HEK293 (cell line): ENCODE measurements at regions not wholly inside any gene's neighbourhood (a gene's known extent, or its start where the extent isn't known, plus 50 kb on each side); places are given as distances from the start of the nearest gene placed in this dataset.

Experiments used
- IKZF3 ChIP-seq: fragments of 450-650 bp; IDR thresholded peaks from 2 replicates; pipeline ENCODE4 v1.5.0; 2018; ENCODE audit warnings: missing biosample characterization, mild to moderate bottlenecking, missing genetic modification characterization, moderate library complexity
- KLF8 ChIP-seq: fragments of 450-650 bp; formaldehyde crosslinking; IDR thresholded peaks from 2 replicates; pipeline ENCODE4 v1.5.1; 2016; ENCODE audit warnings: missing biosample characterization, missing genetic modification characterization
- MYNN ChIP-seq: fragments of 450-650 bp; formaldehyde crosslinking; IDR thresholded peaks from 2 replicates; pipeline ENCODE4 v1.5.1; 2016; ENCODE audit warnings: missing biosample characterization, missing genetic modification characterization, borderline replicate concordance
- PATZ1 ChIP-seq: fragments of 450-650 bp; formaldehyde crosslinking; IDR thresholded peaks from 2 replicates; pipeline ENCODE4 v1.5.1; 2016; ENCODE audit warnings: missing biosample characterization, missing genetic modification characterization
- PRDM10 ChIP-seq: fragments of 450-650 bp; formaldehyde crosslinking; IDR thresholded peaks from 2 replicates; pipeline ENCODE4 v1.5.1; 2016; ENCODE audit warnings: missing biosample characterization, missing genetic modification characterization
- SCRT2 ChIP-seq: fragments of 450-650 bp; formaldehyde crosslinking; IDR thresholded peaks from 2 replicates; pipeline ENCODE4 v1.5.1; 2016; ENCODE audit warnings: missing biosample characterization, missing genetic modification characterization
- TSHZ1 ChIP-seq: fragments of 450-650 bp; formaldehyde crosslinking; IDR thresholded peaks from 2 replicates; pipeline ENCODE4 v1.5.1; 2016; ENCODE audit warnings: missing biosample characterization, missing genetic modification characterization, borderline replicate concordance
- ZBTB21 ChIP-seq: fragments of 450-650 bp; formaldehyde crosslinking; IDR thresholded peaks from 2 replicates; pipeline ENCODE4 v1.5.1; 2017; ENCODE audit warnings: missing biosample characterization, missing genetic modification characterization
- ZBTB49 ChIP-seq: fragments of 450-650 bp; formaldehyde crosslinking; IDR thresholded peaks from 2 replicates; pipeline ENCODE4 v1.5.1; 2016; ENCODE audit warnings: missing biosample characterization, missing genetic modification characterization, low read depth
- ZBTB8A ChIP-seq: fragments of 450-650 bp; formaldehyde crosslinking; IDR thresholded peaks from 2 replicates; pipeline ENCODE4 v1.5.1; 2016; ENCODE audit warnings: missing biosample characterization, missing genetic modification characterization
- ZFP69B ChIP-seq: fragments of 450-650 bp; formaldehyde crosslinking; IDR thresholded peaks from 2 replicates; pipeline ENCODE4 v1.5.1; 2016; ENCODE audit warnings: missing biosample characterization, missing genetic modification characterization
- ZIC2 ChIP-seq: fragments of 450-650 bp; formaldehyde crosslinking; IDR thresholded peaks from 2 replicates; pipeline ENCODE4 v1.5.1; 2016; ENCODE audit warnings: missing biosample characterization, missing genetic modification characterization
- ZNF132 ChIP-seq: fragments of 450-650 bp; formaldehyde crosslinking; IDR thresholded peaks from 2 replicates; pipeline ENCODE4 v1.5.1; 2017; ENCODE audit warnings: missing biosample characterization, missing genetic modification characterization, borderline replicate concordance
- ZNF138 ChIP-seq: fragments of 450-650 bp; formaldehyde crosslinking; IDR thresholded peaks from 2 replicates; pipeline ENCODE4 v1.5.1; 2016; ENCODE audit warnings: missing biosample characterization, missing genetic modification characterization, borderline replicate concordance
- ZNF211 ChIP-seq: fragments of 450-650 bp; formaldehyde crosslinking; IDR thresholded peaks from 2 replicates; pipeline ENCODE4 v1.5.1; 2016; ENCODE audit warnings: low read depth, missing biosample characterization, missing genetic modification characterization
- ZNF223 ChIP-seq: fragments of 450-650 bp; formaldehyde crosslinking; IDR thresholded peaks from 2 replicates; pipeline ENCODE4 v1.5.1; 2016; ENCODE audit warnings: missing biosample characterization, missing genetic modification characterization
- ZNF239 ChIP-seq: fragments of 450-650 bp; formaldehyde crosslinking; IDR thresholded peaks from 2 replicates; pipeline ENCODE4 v1.5.1; 2016; ENCODE audit warnings: missing biosample characterization, missing genetic modification characterization
- ZNF274 ChIP-seq, 2 experiments: fragments of 200-500 bp in 1 of 2; fragments of 450-650 bp in 1 of 2; sonication (Bioruptor generic) in 1 of 2; formaldehyde crosslinking in 1 of 2; IDR thresholded peaks; 2 replicates each; pipeline versions ENCODE4 v1.5.1 to v1.6.1; 2014 to 2016; ENCODE audit warnings: borderline replicate concordance in 1 of 2, inconsistent platforms in 1 of 2, low read length in 1 of 2, missing biosample characterization in 1 of 2, missing genetic modification characterization in 1 of 2
- ZNF302 ChIP-seq: fragments of 450-650 bp; formaldehyde crosslinking; IDR thresholded peaks from 2 replicates; pipeline ENCODE4 v1.5.1; 2016; ENCODE audit warnings: missing biosample characterization, missing genetic modification characterization, low read depth
- ZNF48 ChIP-seq: fragments of 450-650 bp; formaldehyde crosslinking; IDR thresholded peaks from 2 replicates; pipeline ENCODE4 v1.5.1; 2016; ENCODE audit warnings: missing biosample characterization, missing genetic modification characterization
- ZNF629 ChIP-seq: fragments of 450-650 bp; formaldehyde crosslinking; IDR thresholded peaks from 2 replicates; pipeline ENCODE4 v1.5.1; 2017; ENCODE audit warnings: missing biosample characterization, missing genetic modification characterization
- ZNF701 ChIP-seq: fragments of 450-650 bp; formaldehyde crosslinking; IDR thresholded peaks from 2 replicates; pipeline ENCODE4 v1.5.1; 2016; ENCODE audit warnings: missing biosample characterization, missing genetic modification characterization
- ZNF76 ChIP-seq: fragments of 450-650 bp; formaldehyde crosslinking; IDR thresholded peaks from 2 replicates; pipeline ENCODE4; 2016; ENCODE audit warnings: low read depth, missing biosample characterization, missing genetic modification characterization, borderline replicate concordance
- ZNF777 ChIP-seq: fragments of 450-650 bp; formaldehyde crosslinking; IDR thresholded peaks from 2 replicates; pipeline ENCODE4 v1.5.1; 2017; ENCODE audit warnings: missing biosample characterization, missing genetic modification characterization, borderline replicate concordance
- ZNF785 ChIP-seq: fragments of 450-650 bp; formaldehyde crosslinking; IDR thresholded peaks from 2 replicates; pipeline ENCODE4 v1.5.1; 2016; ENCODE audit warnings: missing biosample characterization, missing genetic modification characterization
- ZNF791 ChIP-seq: fragments of 450-650 bp; formaldehyde crosslinking; IDR thresholded peaks from 2 replicates; pipeline ENCODE4 v1.5.1; 2016; ENCODE audit warnings: missing biosample characterization, missing genetic modification characterization
- ZNF837 ChIP-seq: fragments of 450-650 bp; formaldehyde crosslinking; IDR thresholded peaks from 2 replicates; pipeline ENCODE4 v1.5.1; 2016; ENCODE audit warnings: missing biosample characterization, missing genetic modification characterization
- ZSCAN30 ChIP-seq: fragments of 450-650 bp; IDR thresholded peaks from 2 replicates; pipeline ENCODE4 v1.5.1; 2018; ENCODE audit warnings: missing biosample characterization, mild to moderate bottlenecking, missing genetic modification characterization, moderate library complexity
- ZXDB ChIP-seq: fragments of 450-650 bp; formaldehyde crosslinking; IDR thresholded peaks from 2 replicates; pipeline ENCODE4 v1.5.1; 2016; ENCODE audit warnings: missing biosample characterization, missing genetic modification characterization

- TF ChIP-seq PATZ1 (tag by site-specific recombination): no peak
- peak; percentile 36 for TF ChIP-seq ZIC2 (tag by site-specific recombination)
- TF ChIP-seq ZNF302: no peak
- TF ChIP-seq TSHZ1: no peak
- no peak for TF ChIP-seq KLF8 (tag by site-specific recombination)
- no peak for TF ChIP-seq ZBTB21
- TF ChIP-seq ZNF274 (IDR thresholded peaks at IDR 0.05; ENCODE audit: low read length): no peak
- TF ChIP-seq ZNF274 (tag by site-specific recombination; IDR thresholded peaks at IDR 0.05; ENCODE audit: borderline replicate concordance): no peak
- no peak for TF ChIP-seq MYNN (tag by site-specific recombination)
- no peak for TF ChIP-seq ZNF239 (tag by site-specific recombination)
- TF ChIP-seq ZXDB (tag by site-specific recombination): no peak
- TF ChIP-seq IKZF3 (tag by site-specific recombination): peak; percentile 75
- no peak for TF ChIP-seq ZNF138 (tag by site-specific recombination)
- no peak for TF ChIP-seq ZFP69B (tag by site-specific recombination)
- TF ChIP-seq ZNF701 (tag by site-specific recombination): no peak
- TF ChIP-seq ZNF791 (tag by site-specific recombination): no peak
- TF ChIP-seq ZNF777 (tag by site-specific recombination): no peak
- TF ChIP-seq PRDM10 (tag by site-specific recombination): peak; percentile 30; the same call in 1 of the 2 replicates
- TF ChIP-seq ZNF785 (tag by site-specific recombination): no peak
- TF ChIP-seq ZNF132: no peak
- peak; percentile 56; the same call in 1 of the 2 replicates for TF ChIP-seq ZSCAN30 (tag by site-specific recombination)
- TF ChIP-seq ZNF48 (tag by site-specific recombination): no peak
- TF ChIP-seq SCRT2: no peak
- no peak for TF ChIP-seq ZBTB49 (tag by site-specific recombination)
- TF ChIP-seq ZNF223: no peak
- no peak for TF ChIP-seq ZNF837 (tag by site-specific recombination)
- no peak; the same call in 1 of the 2 replicates for TF ChIP-seq ZNF629 (tag by site-specific recombination)
- TF ChIP-seq ZBTB8A (tag by site-specific recombination): no peak; the same call in 1 of the 2 replicates
- TF ChIP-seq ZNF76 (tag by site-specific recombination): no peak
- no peak for TF ChIP-seq ZNF211
Measured at GRCh38 chr9:126151031-126151685, 175.5 kb upstream of the MVB12B start (continued).
